ENCODE measurements at regions not wholly inside any gene's neighbourhood (a gene's known extent, or its start where the extent isn't known, plus 50 kb on each side); places are given as distances from the start of the nearest gene placed in this dataset.

DNA sequence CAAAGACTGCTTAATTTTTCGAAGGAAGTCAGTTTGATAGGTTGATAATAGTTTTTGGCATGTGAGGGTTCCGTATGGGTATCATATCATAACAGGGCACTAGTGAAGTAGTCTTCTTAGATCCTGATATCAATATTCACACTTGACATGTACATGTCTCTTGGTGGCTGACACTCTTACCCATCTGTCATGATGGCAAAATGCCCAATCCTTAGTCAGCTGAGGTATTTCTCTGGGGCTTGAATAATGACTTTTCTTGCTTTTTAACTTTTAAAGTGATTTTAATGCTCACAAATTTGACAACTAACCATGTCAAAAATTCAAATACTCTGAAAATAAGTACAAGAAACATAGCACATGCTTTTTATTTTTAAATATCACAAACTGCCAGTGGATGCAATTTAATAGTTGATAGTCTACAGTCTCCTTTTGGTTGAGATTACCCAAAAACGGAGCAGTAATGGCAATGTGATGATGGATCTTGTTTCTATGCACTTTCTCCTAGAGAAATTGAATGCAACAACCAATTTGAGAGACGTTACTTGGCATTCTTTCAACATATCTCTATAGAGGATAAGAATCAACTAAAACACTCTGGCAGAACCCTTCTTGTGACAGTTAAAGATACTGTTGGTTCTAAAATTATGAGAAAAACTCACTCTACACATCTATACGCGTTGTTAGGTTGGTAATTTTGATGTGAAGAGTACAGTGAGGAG is 552.9 kb upstream of the PABPC4L start:
- TF ChIP-seq, protein P1, sequence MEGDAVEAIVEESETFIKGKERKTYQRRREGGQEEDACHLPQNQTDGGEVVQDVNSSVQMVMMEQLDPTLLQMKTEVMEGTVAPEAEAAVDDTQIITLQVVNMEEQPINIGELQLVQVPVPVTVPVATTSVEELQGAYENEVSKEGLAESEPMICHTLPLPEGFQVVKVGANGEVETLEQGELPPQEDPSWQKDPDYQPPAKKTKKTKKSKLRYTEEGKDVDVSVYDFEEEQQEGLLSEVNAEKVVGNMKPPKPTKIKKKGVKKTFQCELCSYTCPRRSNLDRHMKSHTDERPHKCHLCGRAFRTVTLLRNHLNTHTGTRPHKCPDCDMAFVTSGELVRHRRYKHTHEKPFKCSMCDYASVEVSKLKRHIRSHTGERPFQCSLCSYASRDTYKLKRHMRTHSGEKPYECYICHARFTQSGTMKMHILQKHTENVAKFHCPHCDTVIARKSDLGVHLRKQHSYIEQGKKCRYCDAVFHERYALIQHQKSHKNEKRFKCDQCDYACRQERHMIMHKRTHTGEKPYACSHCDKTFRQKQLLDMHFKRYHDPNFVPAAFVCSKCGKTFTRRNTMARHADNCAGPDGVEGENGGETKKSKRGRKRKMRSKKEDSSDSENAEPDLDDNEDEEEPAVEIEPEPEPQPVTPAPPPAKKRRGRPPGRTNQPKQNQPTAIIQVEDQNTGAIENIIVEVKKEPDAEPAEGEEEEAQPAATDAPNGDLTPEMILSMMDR (conservative IDR thresholded peaks at IDR 0.05 in 1 of 2, IDR thresholded peaks at IDR 0.05 in 1 of 2; ENCODE audit: extremely low read depth in 1 of 2, insufficient read depth in 1 of 2, low read depth in 1 of 2, low read length in 2 of 2), result no peak
- TF ChIP-seq EZH2 (IDR thresholded peaks at IDR 0.05; ENCODE audit: borderline replicate concordance, low read length), result no peak

Data from mammary epithelial cell (primary cell).